Neural crest cell (in vitro differentiated cells): ENCODE measurements at regions not wholly inside any gene's neighbourhood (a gene's known extent, or its start where the extent isn't known, plus 50 kb on each side); places are given as distances from the start of the nearest gene placed in this dataset.

Experiments used
- DNase-seq: peaks from one replicate; pipeline ENCODE4 v3.0.0; 2021; ENCODE audit warnings: low read depth, mixed read lengths, low spot score
- H3K27ac Mint-ChIP-seq: one replicate; pipeline ENCODE4 v1.8.0; 2021; ENCODE audit warnings: mild to moderate bottlenecking, mixed read lengths; ENCODE audit not compliant: unreplicated experiment
- H3K27me3 Mint-ChIP-seq: 2 replicates; pipeline ENCODE4 v1.8.0; 2021; ENCODE audit warnings: low read depth, mild to moderate bottlenecking, mixed read lengths
- H3K36me3 Mint-ChIP-seq: 2 replicates; pipeline ENCODE4 v1.8.0; 2021; ENCODE audit warnings: low read depth, mild to moderate bottlenecking, mixed read lengths
- H3K4me1 Mint-ChIP-seq: 2 replicates; pipeline ENCODE4 v1.8.0; 2021; ENCODE audit warnings: mixed read lengths
- H3K4me3 Mint-ChIP-seq: one replicate; pipeline ENCODE4 v1.8.0; 2021; ENCODE audit warnings: mild to moderate bottlenecking, mixed read lengths
- H3K9me3 Mint-ChIP-seq: 2 replicates; pipeline ENCODE4 v1.8.0; 2021; ENCODE audit warnings: mixed read lengths
- CTCF ChIP-seq: fragments of 200-600 bp; sonication (generic); conservative IDR thresholded peaks from 2 replicates; pipeline ENCODE4 v1.5.0; 2021; ENCODE audit warnings: antibody characterized with exemption, mild to moderate bottlenecking

- no peak for DNase-seq
- Mint-ChIP-seq H3K9me3 (peaks cover 13% of the 10 kb centered on the region), H3K27ac (no peak overlapping the region), H3K4me1 (peaks cover 6% of the 10 kb centered on the region), H3K36me3 (peaks cover 8% of the 10 kb centered on the region), H3K4me3 (no peak overlapping the region), H3K27me3 (no peaks in the 10 kb centered on the region)
- no peak for TF ChIP-seq CTCF
Observed at GRCh38 chr6:90429713-90430112, 133.1 kb upstream of the BACH2 start.

- Mint-ChIP-seq H3K27me3 (no peaks in the 10 kb centered on the region), H3K27ac (no peak overlapping the region)
- no peak for DNase-seq
Observed at GRCh38 chr6:90428514-90428913, 131.9 kb upstream of the BACH2 start.

GRCh38 chr6:90425161-90425641 is 128.6 kb upstream of the BACH2 start:
- H3K4me1 Mint-ChIP-seq, result no peaks in the 10 kb centered on the region
- H3K4me3 Mint-ChIP-seq, result no peak overlapping the region
- TF ChIP-seq CTCF, result no peak
- H3K9me3 Mint-ChIP-seq, result peaks cover 9% of the 10 kb centered on the region
- H3K27me3 Mint-ChIP-seq, result no peaks in the 10 kb centered on the region
- no peak overlapping the region for H3K27ac Mint-ChIP-seq
- H3K36me3 Mint-ChIP-seq, result peaks cover 2% of the 10 kb centered on the region
- no peak for DNase-seq

More at GRCh38 chr6:90428514-90428913, 131.9 kb upstream of the BACH2 start:
- H3K36me3 Mint-ChIP-seq, result peaks cover 4% of the 10 kb centered on the region
- H3K4me1 Mint-ChIP-seq, result peaks cover 5% of the 10 kb centered on the region
- TF ChIP-seq CTCF, result no peak
- H3K4me3 Mint-ChIP-seq, result no peak overlapping the region
- H3K9me3 Mint-ChIP-seq, result peaks cover 12% of the 10 kb centered on the region

- Mint-ChIP-seq H3K9me3 (peaks cover 9% of the 10 kb centered on the region), H3K27ac (no peak overlapping the region), H3K4me1 (no peaks in the 10 kb centered on the region), H3K36me3 (peaks cover 2% of the 10 kb centered on the region), H3K4me3 (no peak overlapping the region), H3K27me3 (no peaks in the 10 kb centered on the region)
- no peak for DNase-seq
- no peak for TF ChIP-seq CTCF
Observed at GRCh38 chr6:90424580-90424979, 127.9 kb upstream of the BACH2 start.

- Mint-ChIP-seq H3K4me1 (no peaks in the 10 kb centered on the region), H3K9me3 (peaks cover 5% of the 10 kb centered on the region), H3K27me3 (no peaks in the 10 kb centered on the region), H3K27ac (no peak overlapping the region), H3K4me3 (no peak overlapping the region), H3K36me3 (no peaks in the 10 kb centered on the region)
- DNase-seq, result no peak
- no peak for TF ChIP-seq CTCF
Observed at GRCh38 chr6:90421666-90422065, 125.0 kb upstream of the BACH2 start.

GRCh38 chr6:90420500-90420899 is 123.9 kb upstream of the BACH2 start:
- H3K9me3 Mint-ChIP-seq, result peaks cover 5% of the 10 kb centered on the region
- no peaks in the 10 kb centered on the region for H3K36me3 Mint-ChIP-seq
- H3K4me1 Mint-ChIP-seq, result no peaks in the 10 kb centered on the region
- no peak overlapping the region for H3K4me3 Mint-ChIP-seq
- H3K27ac Mint-ChIP-seq, result no peak overlapping the region
- no peaks in the 10 kb centered on the region for H3K27me3 Mint-ChIP-seq
- DNase-seq, result no peak
- no peak for TF ChIP-seq CTCF
